Glutamatergic neuron (in vitro differentiated cells): ENCODE measurements at regions not wholly inside any gene's neighbourhood (a gene's known extent, or its start where the extent isn't known, plus 50 kb on each side); places are given as distances from the start of the nearest gene placed in this dataset.

Experiments used
- DNase-seq: peaks from one replicate; pipeline ENCODE4 v3.0.0; 2022
- H3K27ac Mint-ChIP-seq: one replicate; pipeline ENCODE4 v1.8.0; 2020; ENCODE audit warnings: mild to moderate bottlenecking, mixed read lengths, inconsistent platforms; ENCODE audit not compliant: unreplicated experiment
- H3K27me3 Mint-ChIP-seq: one replicate; pipeline ENCODE4 v1.8.0; 2020; ENCODE audit warnings: mild to moderate bottlenecking, moderate library complexity, mixed read lengths, inconsistent platforms; ENCODE audit not compliant: unreplicated experiment
- H3K36me3 Mint-ChIP-seq: one replicate; pipeline ENCODE4 v1.8.0; 2020; ENCODE audit warnings: mild to moderate bottlenecking, mixed read lengths, inconsistent platforms; ENCODE audit not compliant: unreplicated experiment
- H3K4me1 Mint-ChIP-seq: one replicate; pipeline ENCODE4 v1.8.0; 2020; ENCODE audit warnings: mild to moderate bottlenecking, low read depth, mixed read lengths, inconsistent platforms; ENCODE audit not compliant: unreplicated experiment
- H3K4me3 Mint-ChIP-seq: one replicate; pipeline ENCODE4 v1.8.0; 2020; ENCODE audit warnings: mild to moderate bottlenecking, mixed read lengths, inconsistent platforms; ENCODE audit not compliant: unreplicated experiment
- H3K9me3 Mint-ChIP-seq: one replicate; pipeline ENCODE4 v1.8.0; 2020; ENCODE audit warnings: mild to moderate bottlenecking, moderate library complexity, mixed read lengths, inconsistent platforms; ENCODE audit not compliant: unreplicated experiment
- TF ChIP-seq, protein P1 (sequence below): fragments of 200-600 bp; sonication (generic); IDR thresholded peaks from one replicate; pipeline ENCODE4 v1.5.0; 2021; ENCODE audit not compliant: partially characterized antibody, unreplicated experiment

DNA sequence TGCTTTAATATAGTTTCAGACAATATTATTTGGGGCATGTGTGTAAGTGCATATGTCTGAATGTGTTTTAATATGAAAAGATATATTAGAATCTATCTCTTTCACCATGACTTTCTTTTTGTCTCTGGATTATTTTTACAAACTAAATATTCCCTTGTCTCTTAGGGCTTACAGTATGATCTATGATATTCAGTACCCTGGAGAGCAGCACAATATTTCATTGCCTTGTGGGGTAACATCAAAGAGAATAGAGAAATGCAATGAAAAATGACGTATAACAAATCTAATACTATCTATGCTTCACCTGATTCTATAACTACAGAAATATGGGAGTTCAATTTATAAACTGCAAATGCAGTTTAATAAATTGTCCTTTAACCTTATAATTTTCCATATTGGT lies 2084.5 kb downstream of the MRPL39 start:
- Mint-ChIP-seq H3K4me1 (no peaks in the 10 kb centered on the region), H3K4me3 (no peak overlapping the region), H3K27me3 (no peaks in the 10 kb centered on the region), H3K36me3 (no peaks in the 10 kb centered on the region), H3K9me3 (peaks cover 3% of the 10 kb centered on the region), H3K27ac (no peak overlapping the region)
- DNase-seq = no peak
- TF ChIP-seq, protein P1, sequence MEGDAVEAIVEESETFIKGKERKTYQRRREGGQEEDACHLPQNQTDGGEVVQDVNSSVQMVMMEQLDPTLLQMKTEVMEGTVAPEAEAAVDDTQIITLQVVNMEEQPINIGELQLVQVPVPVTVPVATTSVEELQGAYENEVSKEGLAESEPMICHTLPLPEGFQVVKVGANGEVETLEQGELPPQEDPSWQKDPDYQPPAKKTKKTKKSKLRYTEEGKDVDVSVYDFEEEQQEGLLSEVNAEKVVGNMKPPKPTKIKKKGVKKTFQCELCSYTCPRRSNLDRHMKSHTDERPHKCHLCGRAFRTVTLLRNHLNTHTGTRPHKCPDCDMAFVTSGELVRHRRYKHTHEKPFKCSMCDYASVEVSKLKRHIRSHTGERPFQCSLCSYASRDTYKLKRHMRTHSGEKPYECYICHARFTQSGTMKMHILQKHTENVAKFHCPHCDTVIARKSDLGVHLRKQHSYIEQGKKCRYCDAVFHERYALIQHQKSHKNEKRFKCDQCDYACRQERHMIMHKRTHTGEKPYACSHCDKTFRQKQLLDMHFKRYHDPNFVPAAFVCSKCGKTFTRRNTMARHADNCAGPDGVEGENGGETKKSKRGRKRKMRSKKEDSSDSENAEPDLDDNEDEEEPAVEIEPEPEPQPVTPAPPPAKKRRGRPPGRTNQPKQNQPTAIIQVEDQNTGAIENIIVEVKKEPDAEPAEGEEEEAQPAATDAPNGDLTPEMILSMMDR = no peak

DNA sequence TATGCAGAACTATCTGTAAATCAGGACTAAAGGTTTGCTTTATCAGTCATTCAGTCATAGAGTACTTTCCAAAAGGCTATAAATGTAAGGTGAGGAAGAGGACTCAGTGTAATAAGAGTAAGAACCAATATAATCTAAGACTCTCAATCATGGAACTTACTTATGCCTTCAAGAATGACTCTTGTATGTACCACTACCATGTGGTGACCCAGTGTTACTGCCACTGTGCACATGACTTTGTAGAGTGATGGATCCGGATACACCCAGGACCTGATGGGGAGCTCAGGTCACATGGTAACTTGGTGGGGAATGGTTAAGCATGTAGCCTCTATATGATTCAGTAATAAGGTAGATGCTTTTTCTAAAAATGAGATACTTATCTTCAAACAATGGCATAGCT lies 2099.8 kb downstream of the MRPL39 start:
- Mint-ChIP-seq H3K4me3 (no peak overlapping the region), H3K4me1 (no peaks in the 10 kb centered on the region), H3K9me3 (no peaks in the 10 kb centered on the region), H3K27me3 (no peaks in the 10 kb centered on the region), H3K36me3 (no peaks in the 10 kb centered on the region), H3K27ac (no peak overlapping the region)
- DNase-seq = no peak
- TF ChIP-seq, protein P1 = no peak

DNA sequence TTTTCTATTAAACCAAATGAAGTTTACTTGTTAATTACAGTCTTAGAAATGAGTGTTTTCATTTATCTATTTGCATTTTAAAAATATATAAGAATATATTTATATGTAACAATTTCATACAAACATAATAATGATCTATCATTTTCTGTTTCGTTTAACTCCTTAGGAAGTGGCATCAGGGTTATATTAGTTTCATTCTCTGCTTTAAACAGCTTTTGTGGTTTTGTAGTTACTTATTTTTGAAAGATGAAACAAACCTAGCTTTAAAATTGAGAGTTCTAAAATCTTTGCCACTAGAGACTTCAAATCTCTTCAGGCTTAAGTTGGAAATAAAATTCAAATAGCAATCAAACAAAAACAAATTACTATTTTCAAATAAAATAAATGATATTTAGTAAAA lies 2110.6 kb downstream of the MRPL39 start:
- H3K27ac Mint-ChIP-seq = no peak overlapping the region
- DNase-seq = no peak
- no peak overlapping the region for H3K4me3 Mint-ChIP-seq
- peaks cover 3% of the 10 kb centered on the region for H3K4me1 Mint-ChIP-seq
- no peaks in the 10 kb centered on the region for H3K36me3 Mint-ChIP-seq
- TF ChIP-seq, protein P1 = no peak
- no peaks in the 10 kb centered on the region for H3K27me3 Mint-ChIP-seq
- peaks cover 3% of the 10 kb centered on the region for H3K9me3 Mint-ChIP-seq

DNA sequence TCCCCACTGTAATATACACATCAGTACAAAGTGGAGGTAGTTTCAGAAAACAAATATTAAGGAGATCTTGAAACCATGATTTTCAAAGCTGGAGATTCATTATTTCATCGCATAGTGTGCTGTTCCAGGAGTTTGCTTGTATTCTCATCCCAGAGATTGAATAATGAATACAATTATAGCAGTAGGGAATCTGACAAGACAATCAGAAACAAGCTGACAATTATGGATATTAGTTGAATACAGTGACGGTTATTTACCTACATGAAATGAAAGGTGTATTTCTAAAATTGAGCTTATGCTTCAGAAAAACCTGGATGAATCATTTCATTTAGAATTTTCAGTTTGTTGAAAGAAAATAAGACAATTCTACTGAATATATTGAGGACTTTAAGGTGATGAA lies 2119.0 kb downstream of the MRPL39 start:
- no peak for DNase-seq
- peaks cover 1% of the 10 kb centered on the region for H3K27me3 Mint-ChIP-seq

GRCh38 chr21:23480591-23481270 lies 2126.6 kb downstream of the MRPL39 start:
- no peak for DNase-seq
- Mint-ChIP-seq H3K27ac (no peak overlapping the region), H3K27me3 (no peaks in the 10 kb centered on the region)

More for the DNA sequence above, 2119.0 kb downstream of the MRPL39 start:
- no peak overlapping the region for H3K4me3 Mint-ChIP-seq
- H3K36me3 Mint-ChIP-seq = peaks cover 4% of the 10 kb centered on the region
- H3K27ac Mint-ChIP-seq = no peak overlapping the region
- H3K9me3 Mint-ChIP-seq = peaks cover 2% of the 10 kb centered on the region
- TF ChIP-seq, protein P1 = no peak
- no peaks in the 10 kb centered on the region for H3K4me1 Mint-ChIP-seq

More at GRCh38 chr21:23480591-23481270, 2126.6 kb downstream of the MRPL39 start:
- TF ChIP-seq, protein P1 = no peak
- no peaks in the 10 kb centered on the region for H3K36me3 Mint-ChIP-seq
- H3K4me3 Mint-ChIP-seq = no peak overlapping the region
- H3K9me3 Mint-ChIP-seq = no peaks in the 10 kb centered on the region
- H3K4me1 Mint-ChIP-seq = no peaks in the 10 kb centered on the region
